ENCODE measurements at regions not wholly inside any gene's neighbourhood (a gene's known extent, or its start where the extent isn't known, plus 50 kb on each side); places are given as distances from the start of the nearest gene placed in this dataset.

DNA sequence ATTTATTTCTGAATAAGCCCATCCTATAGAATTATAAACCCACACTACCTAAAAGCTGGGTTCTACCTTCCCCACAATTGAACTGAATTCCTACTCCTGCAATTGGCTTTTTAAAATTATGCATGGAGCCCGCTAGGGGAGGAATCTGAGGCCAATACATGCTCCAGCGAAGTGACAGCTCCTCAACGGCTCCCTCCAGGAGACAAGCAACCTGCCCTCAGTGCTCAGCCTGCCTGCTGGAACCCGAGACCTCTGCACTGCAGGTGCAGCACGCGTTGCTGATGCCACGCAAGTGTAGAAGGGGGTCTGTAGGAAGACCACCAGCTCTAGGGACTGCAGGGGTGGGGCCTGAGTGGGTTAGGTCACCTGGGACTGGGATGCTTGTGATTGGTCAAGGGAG, 170.2 kb upstream of the CDYL start:
- Histone ChIP-seq H3K4ac (ENCODE audit: low read length) (no peak overlapping the region), H3K9ac (ENCODE audit: low read depth, low read length, poor library complexity) (no peak overlapping the region), H3K14ac (ENCODE audit: low read length) (no peak overlapping the region), H3K27me3 (ENCODE audit: control insufficient read depth in 3 of 3, insufficient read depth in 3 of 3, low read depth in 1 of 3, low read length in 3 of 3) (no peaks in the 10 kb centered on the region), H2AK5ac (ENCODE audit: low read depth, low read length) (no peak overlapping the region), H3K4me2 (ENCODE audit: insufficient read depth, low read length, poor library complexity, severe bottlenecking) (no peak overlapping the region), H3K9me3 (replicated peaks in 1 of 2; ENCODE audit: control insufficient read depth in 2 of 2, insufficient read depth in 1 of 2, low read depth in 1 of 2, low read length in 2 of 2) (no peaks in the 10 kb centered on the region), H2AFZ (ENCODE audit: low read length) (no peak overlapping the region), H4K91ac (ENCODE audit: low read depth, low read length, poor library complexity) (no peak overlapping the region), H3K79me1 (ENCODE audit: low read depth, low read length) (no peaks in the 10 kb centered on the region), H3K4me3 (ENCODE audit: low read length in 2 of 2) (peak overlapping the region in 1 of 2 donors; percentile 5), H3K27ac (replicated peaks; ENCODE audit: low read length) (no peak overlapping the region), H4K8ac (ENCODE audit: low read depth, low read length) (no peak overlapping the region), H2BK12ac (ENCODE audit: low read length) (no peak overlapping the region), H3K23ac (ENCODE audit: low read depth, low read length, poor library complexity) (no peak overlapping the region), H3K18ac (ENCODE audit: low read length) (peak overlapping the region; percentile 11), H2BK15ac (ENCODE audit: low read length) (no peak overlapping the region), H2BK5ac (ENCODE audit: low read length) (no peak overlapping the region), H2BK120ac (ENCODE audit: low read depth, low read length) (no peak overlapping the region), H3K36me3 (replicated peaks in 1 of 2; ENCODE audit: control insufficient read depth in 2 of 2, insufficient read depth in 2 of 2, low read length in 2 of 2) (no peaks in the 10 kb centered on the region), H3K4me1 (ENCODE audit: control insufficient read depth in 2 of 2, insufficient read depth in 1 of 2, low read depth in 1 of 2, low read length in 2 of 2) (no peaks in the 10 kb centered on the region)
- no CpG with 5 or more reads among the region's 7 CpGs for WGBS, 2 donors (ENCODE audit: extremely low coverage in 2 of 2, insufficient read length in 2 of 2, insufficient replicate concordance in 1 of 2)
- DNase-seq (ENCODE audit: low spot score): no peak

DNA sequence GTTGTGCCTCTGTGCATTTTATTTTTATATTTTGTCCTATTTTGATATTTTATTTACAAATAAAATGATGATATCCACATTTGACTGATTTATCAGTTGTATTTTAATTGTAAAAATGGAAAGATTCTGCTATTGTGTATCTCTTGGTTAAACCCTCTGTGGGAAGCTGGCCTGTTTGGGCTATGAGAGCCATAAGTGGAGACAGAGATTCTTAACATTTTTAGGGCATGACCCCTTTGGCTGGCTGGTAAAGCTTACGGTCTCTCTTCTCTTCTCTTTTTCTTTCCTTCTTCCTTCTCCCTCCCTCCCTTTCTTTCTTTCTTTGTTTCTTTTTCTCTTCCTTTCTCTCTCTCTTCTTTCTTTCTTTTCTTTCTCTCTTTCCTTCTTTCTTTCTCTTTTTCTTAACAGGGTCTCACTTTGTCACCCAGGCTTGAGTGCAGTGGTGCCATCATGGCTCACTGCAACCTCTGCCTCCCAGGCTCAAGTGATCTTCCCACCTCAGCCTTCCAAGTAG, 172.3 kb upstream of the CDYL start:
- H2BK15ac ChIP-seq (ENCODE audit: low read length): no peak overlapping the region
- DNase-seq (ENCODE audit: low spot score): no peak
- no peaks in the 10 kb centered on the region for H3K36me3 ChIP-seq (replicated peaks in 1 of 2; ENCODE audit: control insufficient read depth in 2 of 2, insufficient read depth in 2 of 2, low read length in 2 of 2)
- H2BK12ac ChIP-seq (ENCODE audit: low read length): no peak overlapping the region
- no peak overlapping the region for H3K14ac ChIP-seq (ENCODE audit: low read length)
- H3K79me1 ChIP-seq (ENCODE audit: low read depth, low read length): no peaks in the 10 kb centered on the region
- H3K9ac ChIP-seq (ENCODE audit: low read depth, low read length, poor library complexity): no peak overlapping the region
- H3K4me3 ChIP-seq (ENCODE audit: low read length in 2 of 2): no peak overlapping the region
- H3K23ac ChIP-seq (ENCODE audit: low read depth, low read length, poor library complexity): no peak overlapping the region
- no peak overlapping the region for H3K27ac ChIP-seq (replicated peaks; ENCODE audit: low read length)
- H3K4me1 ChIP-seq (ENCODE audit: control insufficient read depth in 2 of 2, insufficient read depth in 1 of 2, low read depth in 1 of 2, low read length in 2 of 2): no peaks in the 10 kb centered on the region
- H3K4me2 ChIP-seq (ENCODE audit: insufficient read depth, low read length, poor library complexity, severe bottlenecking): no peak overlapping the region
- H3K9me3 ChIP-seq (replicated peaks in 1 of 2; ENCODE audit: control insufficient read depth in 2 of 2, insufficient read depth in 1 of 2, low read depth in 1 of 2, low read length in 2 of 2): no peaks in the 10 kb centered on the region
- no peak overlapping the region for H3K18ac ChIP-seq (ENCODE audit: low read length)
- H2BK5ac ChIP-seq (ENCODE audit: low read length): no peak overlapping the region
- no peak overlapping the region for H4K91ac ChIP-seq (ENCODE audit: low read depth, low read length, poor library complexity)
- H3K4ac ChIP-seq (ENCODE audit: low read length): no peak overlapping the region
- H2AK5ac ChIP-seq (ENCODE audit: low read depth, low read length): no peak overlapping the region
- H2BK120ac ChIP-seq (ENCODE audit: low read depth, low read length): no peak overlapping the region
- no peaks in the 10 kb centered on the region for H3K27me3 ChIP-seq (ENCODE audit: control insufficient read depth in 3 of 3, insufficient read depth in 3 of 3, low read depth in 1 of 3, low read length in 3 of 3)
- H2AFZ ChIP-seq (ENCODE audit: low read length): no peak overlapping the region
- no CpG with 5 or more reads among the region's 1 CpG for WGBS, 2 donors (ENCODE audit: extremely low coverage in 2 of 2, insufficient read length in 2 of 2, insufficient replicate concordance in 1 of 2)
- no peak overlapping the region for H4K8ac ChIP-seq (ENCODE audit: low read depth, low read length)

DNA sequence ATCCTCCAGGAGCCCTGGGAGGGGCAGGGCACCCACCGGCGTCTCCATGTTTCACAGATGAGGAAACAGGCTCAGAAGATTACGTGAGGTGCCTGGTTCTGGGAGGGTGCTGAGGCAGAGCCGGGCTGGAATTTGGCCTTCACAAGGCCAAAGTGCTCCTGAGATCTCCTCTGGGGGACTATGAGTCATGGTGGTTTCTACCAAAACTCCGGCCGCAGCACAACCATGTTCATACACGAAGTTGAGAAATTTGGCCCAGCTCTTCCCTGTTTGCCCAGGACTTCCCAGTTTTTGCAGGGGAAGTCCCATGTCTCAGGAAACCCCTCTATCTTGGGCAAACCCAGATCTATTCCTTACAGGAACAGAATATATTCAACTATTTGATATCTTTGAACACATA, 172.9 kb upstream of the CDYL start:
- no peak for DNase-seq (ENCODE audit: low spot score)
- Histone ChIP-seq H3K4me2 (ENCODE audit: insufficient read depth, low read length, poor library complexity, severe bottlenecking) (no peak overlapping the region), H3K36me3 (replicated peaks in 1 of 2; ENCODE audit: control insufficient read depth in 2 of 2, insufficient read depth in 2 of 2, low read length in 2 of 2) (no peaks in the 10 kb centered on the region), H3K27ac (replicated peaks; ENCODE audit: low read length) (no peak overlapping the region), H2AFZ (ENCODE audit: low read length) (no peak overlapping the region), H3K9me3 (replicated peaks in 1 of 2; ENCODE audit: control insufficient read depth in 2 of 2, insufficient read depth in 1 of 2, low read depth in 1 of 2, low read length in 2 of 2) (no peaks in the 10 kb centered on the region), H3K4ac (ENCODE audit: low read length) (no peak overlapping the region), H2BK5ac (ENCODE audit: low read length) (no peak overlapping the region), H2BK120ac (ENCODE audit: low read depth, low read length) (no peak overlapping the region), H3K4me3 (ENCODE audit: low read length in 2 of 2) (no peak overlapping the region), H4K91ac (ENCODE audit: low read depth, low read length, poor library complexity) (no peak overlapping the region), H3K27me3 (ENCODE audit: control insufficient read depth in 3 of 3, insufficient read depth in 3 of 3, low read depth in 1 of 3, low read length in 3 of 3) (no peaks in the 10 kb centered on the region), H3K23ac (ENCODE audit: low read depth, low read length, poor library complexity) (no peak overlapping the region), H3K79me1 (ENCODE audit: low read depth, low read length) (no peaks in the 10 kb centered on the region), H2BK15ac (ENCODE audit: low read length) (no peak overlapping the region), H3K18ac (ENCODE audit: low read length) (no peak overlapping the region), H3K9ac (ENCODE audit: low read depth, low read length, poor library complexity) (no peak overlapping the region), H2AK5ac (ENCODE audit: low read depth, low read length) (no peak overlapping the region), H3K4me1 (ENCODE audit: control insufficient read depth in 2 of 2, insufficient read depth in 1 of 2, low read depth in 1 of 2, low read length in 2 of 2) (no peaks in the 10 kb centered on the region), H2BK12ac (ENCODE audit: low read length) (no peak overlapping the region), H3K14ac (ENCODE audit: low read length) (no peak overlapping the region), H4K8ac (ENCODE audit: low read depth, low read length) (no peak overlapping the region)
- WGBS, 2 donors (ENCODE audit: extremely low coverage in 2 of 2, insufficient read length in 2 of 2, insufficient replicate concordance in 1 of 2): no CpG with 5 or more reads among the region's 7 CpGs

DNA sequence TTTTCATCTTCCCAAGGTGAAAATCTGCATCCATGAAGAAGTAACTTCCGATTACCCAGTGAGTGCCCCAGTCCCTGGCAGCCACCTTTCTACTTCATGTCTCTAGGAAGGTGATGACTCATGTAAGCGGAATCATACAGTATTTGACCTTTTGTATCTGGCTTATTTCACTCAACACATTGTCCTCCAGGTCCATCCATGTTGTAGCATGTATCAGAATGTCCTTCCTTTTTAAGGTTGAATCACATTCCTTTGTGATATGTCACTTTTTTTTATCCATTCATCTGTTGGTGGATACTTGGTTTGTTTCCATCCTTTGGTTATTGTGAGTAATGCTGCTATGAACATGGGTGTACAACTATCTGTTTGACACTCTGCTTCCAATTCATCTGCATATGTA, 176.3 kb upstream of the CDYL start:
- no peak overlapping the region for H3K14ac ChIP-seq (ENCODE audit: low read length)
- H4K8ac ChIP-seq (ENCODE audit: low read depth, low read length): no peak overlapping the region
- H2AFZ ChIP-seq (ENCODE audit: low read length): no peak overlapping the region
- DNase-seq (ENCODE audit: low spot score): no peak
- no peaks in the 10 kb centered on the region for H3K27me3 ChIP-seq (ENCODE audit: control insufficient read depth in 3 of 3, insufficient read depth in 3 of 3, low read depth in 1 of 3, low read length in 3 of 3)
- no CpG with 5 or more reads among the region's 2 CpGs for WGBS, 2 donors (ENCODE audit: extremely low coverage in 2 of 2, insufficient read length in 2 of 2, insufficient replicate concordance in 1 of 2)
- H3K4me2 ChIP-seq (ENCODE audit: insufficient read depth, low read length, poor library complexity, severe bottlenecking): no peak overlapping the region
- H3K4me3 ChIP-seq (ENCODE audit: low read length in 2 of 2): no peak overlapping the region
- no peak overlapping the region for H3K9ac ChIP-seq (ENCODE audit: low read depth, low read length, poor library complexity)
- H3K36me3 ChIP-seq (replicated peaks in 1 of 2; ENCODE audit: control insufficient read depth in 2 of 2, insufficient read depth in 2 of 2, low read length in 2 of 2): no peaks in the 10 kb centered on the region
- H2BK120ac ChIP-seq (ENCODE audit: low read depth, low read length): no peak overlapping the region
- H3K9me3 ChIP-seq (replicated peaks in 1 of 2; ENCODE audit: control insufficient read depth in 2 of 2, insufficient read depth in 1 of 2, low read depth in 1 of 2, low read length in 2 of 2): no peaks in the 10 kb centered on the region
- no peak overlapping the region for H2AK5ac ChIP-seq (ENCODE audit: low read depth, low read length)
- H4K91ac ChIP-seq (ENCODE audit: low read depth, low read length, poor library complexity): no peak overlapping the region
- no peaks in the 10 kb centered on the region for H3K79me1 ChIP-seq (ENCODE audit: low read depth, low read length)
- H3K4me1 ChIP-seq (ENCODE audit: control insufficient read depth in 2 of 2, insufficient read depth in 1 of 2, low read depth in 1 of 2, low read length in 2 of 2): no peaks in the 10 kb centered on the region
- H2BK5ac ChIP-seq (ENCODE audit: low read length): no peak overlapping the region
- H3K4ac ChIP-seq (ENCODE audit: low read length): no peak overlapping the region
- H3K18ac ChIP-seq (ENCODE audit: low read length): no peak overlapping the region
- no peak overlapping the region for H2BK15ac ChIP-seq (ENCODE audit: low read length)
- no peak overlapping the region for H3K23ac ChIP-seq (ENCODE audit: low read depth, low read length, poor library complexity)
- no peak overlapping the region for H3K27ac ChIP-seq (replicated peaks; ENCODE audit: low read length)
- no peak overlapping the region for H2BK12ac ChIP-seq (ENCODE audit: low read length)

All from neuronal stem cell (in vitro differentiated cells).